Neural progenitor cell (in vitro differentiated cells): ENCODE measurements at regions not wholly inside any gene's neighbourhood (a gene's known extent, or its start where the extent isn't known, plus 50 kb on each side); places are given as distances from the start of the nearest gene placed in this dataset.

ENCODE experiments used
- CTCF ChIP-seq: fragments of 200-600 bp; sonication (generic); IDR thresholded peaks from 2 replicates; pipeline ENCODE4 v1.5.1; 2017; ENCODE audit warnings: antibody characterized with exemption, mild to moderate bottlenecking
- EZH2 ChIP-seq: fragments of 200-600 bp; sonication (generic); IDR thresholded peaks from 2 replicates; pipeline ENCODE4 v1.6.1; 2017; ENCODE audit warnings: antibody characterized with exemption, mild to moderate bottlenecking, moderate library complexity
- EZH2phosphoT487 ChIP-seq: fragments of 200-600 bp; sonication (generic); IDR thresholded peaks from 2 replicates; pipeline ENCODE4 v1.6.1; 2017; ENCODE audit warnings: antibody characterized with exemption

- TF ChIP-seq CTCF (no peak), EZH2phosphoT487 (no peak), EZH2 (no peak)
Measured at GRCh38 chr4:57635910-57636309, 525.7 kb upstream of the IGFBP7 start.
